ENCODE measurements at regions not wholly inside any gene's neighbourhood (a gene's known extent, or its start where the extent isn't known, plus 50 kb on each side); places are given as distances from the start of the nearest gene placed in this dataset.

DNA sequence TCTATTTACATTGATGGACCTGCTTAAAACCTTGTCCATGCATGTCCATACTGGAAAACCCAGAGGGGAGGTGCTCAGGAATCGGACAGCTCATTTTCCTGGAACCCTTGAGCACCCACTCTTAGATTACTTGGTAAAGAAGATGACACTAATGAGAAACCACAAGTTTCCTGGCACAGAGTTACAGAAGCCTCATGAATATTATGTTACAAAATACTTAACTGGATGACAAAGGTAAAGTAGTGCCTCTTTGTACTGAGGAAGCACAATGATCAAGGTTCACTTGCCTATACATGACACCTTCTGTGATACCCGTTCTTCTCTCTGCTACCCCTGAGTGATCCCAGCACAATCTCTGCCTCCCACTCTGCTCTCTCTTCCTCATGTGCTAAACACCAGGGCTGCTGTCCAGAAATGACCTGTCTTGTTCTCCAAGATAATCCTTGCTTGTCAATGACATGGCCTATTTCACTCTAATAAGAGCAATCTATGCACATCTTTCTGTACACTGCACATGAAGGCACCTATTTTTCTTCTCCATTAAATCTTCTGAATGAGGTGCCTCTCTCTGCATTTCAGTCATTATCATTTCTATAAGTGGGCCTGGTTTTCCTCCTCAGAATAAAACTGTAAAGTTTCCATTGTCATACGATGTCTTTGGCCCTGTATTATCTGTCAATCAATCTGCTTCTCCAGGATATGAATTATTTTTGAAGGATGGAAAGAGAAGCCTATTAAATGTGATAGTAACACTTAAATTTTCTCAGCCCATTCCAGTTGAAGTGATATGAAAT is 684.0 kb upstream of the ACO1 start:
- no peaks in the 10 kb centered on the region for H3K27me3 ChIP-seq (ENCODE audit: low read depth)
- no peak overlapping the region for H3K4me3 ChIP-seq
- H3K9me3 ChIP-seq: no peaks in the 10 kb centered on the region
- DNase-seq: no peak
- intact Hi-C loops (cut with DNase I): no loop called here
- no peak overlapping the region for H3K27ac ChIP-seq
- no peaks in the 10 kb centered on the region for H3K36me3 ChIP-seq
- ATAC-seq: no peak
- TF ChIP-seq, protein P1, sequence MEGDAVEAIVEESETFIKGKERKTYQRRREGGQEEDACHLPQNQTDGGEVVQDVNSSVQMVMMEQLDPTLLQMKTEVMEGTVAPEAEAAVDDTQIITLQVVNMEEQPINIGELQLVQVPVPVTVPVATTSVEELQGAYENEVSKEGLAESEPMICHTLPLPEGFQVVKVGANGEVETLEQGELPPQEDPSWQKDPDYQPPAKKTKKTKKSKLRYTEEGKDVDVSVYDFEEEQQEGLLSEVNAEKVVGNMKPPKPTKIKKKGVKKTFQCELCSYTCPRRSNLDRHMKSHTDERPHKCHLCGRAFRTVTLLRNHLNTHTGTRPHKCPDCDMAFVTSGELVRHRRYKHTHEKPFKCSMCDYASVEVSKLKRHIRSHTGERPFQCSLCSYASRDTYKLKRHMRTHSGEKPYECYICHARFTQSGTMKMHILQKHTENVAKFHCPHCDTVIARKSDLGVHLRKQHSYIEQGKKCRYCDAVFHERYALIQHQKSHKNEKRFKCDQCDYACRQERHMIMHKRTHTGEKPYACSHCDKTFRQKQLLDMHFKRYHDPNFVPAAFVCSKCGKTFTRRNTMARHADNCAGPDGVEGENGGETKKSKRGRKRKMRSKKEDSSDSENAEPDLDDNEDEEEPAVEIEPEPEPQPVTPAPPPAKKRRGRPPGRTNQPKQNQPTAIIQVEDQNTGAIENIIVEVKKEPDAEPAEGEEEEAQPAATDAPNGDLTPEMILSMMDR (IDR thresholded peaks at IDR 0.05): no peak
- H3K4me1 ChIP-seq: no peaks in the 10 kb centered on the region

DNA sequence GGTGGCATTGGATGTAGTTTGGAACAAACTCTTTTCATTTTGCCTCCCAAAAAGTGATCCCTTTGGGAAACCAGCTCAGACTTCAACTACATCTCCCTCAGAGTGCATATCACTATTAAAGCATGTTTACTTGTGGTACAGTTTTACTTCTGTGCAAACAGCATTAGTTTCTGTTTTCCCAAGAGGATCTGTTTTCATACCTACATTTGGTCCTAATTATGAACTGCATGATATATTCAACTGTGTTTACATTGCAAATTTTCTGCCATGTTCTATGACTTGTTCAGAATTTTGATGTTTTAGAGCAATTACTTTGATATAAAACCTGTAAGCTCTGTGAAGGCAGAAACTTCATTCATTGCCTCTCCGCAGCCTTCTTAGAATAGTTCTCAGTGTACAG is 681.5 kb upstream of the ACO1 start:
- Histone ChIP-seq H3K4me1 (no peaks in the 10 kb centered on the region), H3K9me3 (no peaks in the 10 kb centered on the region), H3K27ac (no peak overlapping the region), H3K27me3 (ENCODE audit: low read depth) (no peaks in the 10 kb centered on the region), H3K36me3 (no peaks in the 10 kb centered on the region), H3K4me3 (no peak overlapping the region)
- no peak for DNase-seq
- intact Hi-C loops (cut with DNase I): no loop called here
- no peak for ATAC-seq
- TF ChIP-seq, protein P1 (IDR thresholded peaks at IDR 0.05): no peak

GRCh38 chr9:31715250-31715649 is 669.2 kb upstream of the ACO1 start:
- ATAC-seq: peak; percentile 27 to 28
- Histone ChIP-seq H3K4me1 (no peaks in the 10 kb centered on the region), H3K9me3 (no peaks in the 10 kb centered on the region), H3K36me3 (no peaks in the 10 kb centered on the region), H3K27ac (no peak overlapping the region), H3K27me3 (ENCODE audit: low read depth) (no peaks in the 10 kb centered on the region), H3K4me3 (no peak overlapping the region)
- no peak for DNase-seq
- TF ChIP-seq, protein P1 (IDR thresholded peaks at IDR 0.05): no peak
- intact Hi-C loops (cut with DNase I): no loop called here

DNA sequence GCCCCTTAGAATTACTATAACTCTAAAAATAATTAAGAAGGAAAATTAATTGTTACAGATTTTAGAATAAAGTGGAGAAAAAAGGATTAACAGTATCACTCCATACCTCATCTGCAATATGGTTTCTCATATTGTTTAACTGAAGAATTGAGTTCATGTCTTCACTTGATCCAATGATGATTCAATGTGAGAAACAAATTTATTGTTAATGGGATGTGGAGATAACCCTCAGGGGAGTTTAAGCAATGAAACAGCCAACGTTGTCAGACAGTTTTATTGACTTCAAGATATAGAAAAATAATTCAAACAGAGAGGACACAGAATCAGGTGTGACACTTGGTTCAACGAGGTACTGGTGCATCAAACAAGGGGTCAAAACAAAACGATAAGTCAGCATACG is 665.2 kb upstream of the ACO1 start:
- intact Hi-C loops (cut with DNase I): no loop called here
- no peak overlapping the region for H3K4me3 ChIP-seq
- TF ChIP-seq, protein P1 (IDR thresholded peaks at IDR 0.05): no peak
- no peaks in the 10 kb centered on the region for H3K9me3 ChIP-seq
- DNase-seq (no peak), ATAC-seq (no peak)
- H3K27me3 ChIP-seq (ENCODE audit: low read depth): no peaks in the 10 kb centered on the region
- H3K27ac ChIP-seq: no peak overlapping the region
- no peaks in the 10 kb centered on the region for H3K36me3 ChIP-seq
- H3K4me1 ChIP-seq: no peaks in the 10 kb centered on the region

GRCh38 chr9:31730398-31730797 is 654.0 kb upstream of the ACO1 start:
- no peak overlapping the region for H3K27ac ChIP-seq
- TF ChIP-seq, protein P1 (IDR thresholded peaks at IDR 0.05): no peak
- intact Hi-C loops (cut with DNase I): no loop called here

More at GRCh38 chr9:31730398-31730797, 654.0 kb upstream of the ACO1 start:
- H3K4me3 ChIP-seq: no peak overlapping the region
- H3K9me3 ChIP-seq: no peaks in the 10 kb centered on the region
- ATAC-seq (no peak), DNase-seq (no peak)
- H3K4me1 ChIP-seq: no peaks in the 10 kb centered on the region
- H3K36me3 ChIP-seq: no peaks in the 10 kb centered on the region
- H3K27me3 ChIP-seq (ENCODE audit: low read depth): no peaks in the 10 kb centered on the region
